Cardiac muscle cell (in vitro differentiated cells and primary cell): ENCODE measurements at regions not wholly inside any gene's neighbourhood (a gene's known extent, or its start where the extent isn't known, plus 50 kb on each side); places are given as distances from the start of the nearest gene placed in this dataset.

ENCODE experiments used
- DNase-seq, 2 donors: peaks; one replicate each; pipeline versions ENCODE4 v3.0.0 to v3.0.0-alpha.2; 2010 to 2017; ENCODE audit warnings: low read depth in 1 of 2, low spot score in 1 of 2
- H3K27ac ChIP-seq: fragments of 200-600 bp; sonication (generic); 2 replicates; pipeline ENCODE4 v1.5.1; 2016
- H3K27me3 ChIP-seq: fragments of 200-600 bp; sonication (generic); 2 replicates; pipeline ENCODE4 v1.6.0; 2016; ENCODE audit warnings: control low read depth
- H3K36me3 ChIP-seq: fragments of 200-600 bp; sonication (generic); 2 replicates; pipeline ENCODE4 v1.5.1; 2016; ENCODE audit warnings: control low read depth
- H3K4me1 ChIP-seq: fragments of 200-600 bp; sonication (generic); 2 replicates; pipeline ENCODE4 v1.8.1; 2017; ENCODE audit warnings: low read depth, mild to moderate bottlenecking, mixed run types
- H3K4me3 ChIP-seq: fragments of 200-600 bp; sonication (generic); 2 replicates; pipeline ENCODE4 v1.5.1; 2016; ENCODE audit warnings: mild to moderate bottlenecking
- H3K9me3 ChIP-seq: fragments of 200-600 bp; sonication (generic); 2 replicates; pipeline ENCODE4 v1.5.1; 2017; ENCODE audit warnings: low read depth, mild to moderate bottlenecking, control low read depth
- TF ChIP-seq, protein P1 (sequence below): IDR thresholded peaks from 2 replicates; pipeline ENCODE4 v1.5.1; 2012; ENCODE audit warnings: low read depth, mild to moderate bottlenecking, low read length

DNA sequence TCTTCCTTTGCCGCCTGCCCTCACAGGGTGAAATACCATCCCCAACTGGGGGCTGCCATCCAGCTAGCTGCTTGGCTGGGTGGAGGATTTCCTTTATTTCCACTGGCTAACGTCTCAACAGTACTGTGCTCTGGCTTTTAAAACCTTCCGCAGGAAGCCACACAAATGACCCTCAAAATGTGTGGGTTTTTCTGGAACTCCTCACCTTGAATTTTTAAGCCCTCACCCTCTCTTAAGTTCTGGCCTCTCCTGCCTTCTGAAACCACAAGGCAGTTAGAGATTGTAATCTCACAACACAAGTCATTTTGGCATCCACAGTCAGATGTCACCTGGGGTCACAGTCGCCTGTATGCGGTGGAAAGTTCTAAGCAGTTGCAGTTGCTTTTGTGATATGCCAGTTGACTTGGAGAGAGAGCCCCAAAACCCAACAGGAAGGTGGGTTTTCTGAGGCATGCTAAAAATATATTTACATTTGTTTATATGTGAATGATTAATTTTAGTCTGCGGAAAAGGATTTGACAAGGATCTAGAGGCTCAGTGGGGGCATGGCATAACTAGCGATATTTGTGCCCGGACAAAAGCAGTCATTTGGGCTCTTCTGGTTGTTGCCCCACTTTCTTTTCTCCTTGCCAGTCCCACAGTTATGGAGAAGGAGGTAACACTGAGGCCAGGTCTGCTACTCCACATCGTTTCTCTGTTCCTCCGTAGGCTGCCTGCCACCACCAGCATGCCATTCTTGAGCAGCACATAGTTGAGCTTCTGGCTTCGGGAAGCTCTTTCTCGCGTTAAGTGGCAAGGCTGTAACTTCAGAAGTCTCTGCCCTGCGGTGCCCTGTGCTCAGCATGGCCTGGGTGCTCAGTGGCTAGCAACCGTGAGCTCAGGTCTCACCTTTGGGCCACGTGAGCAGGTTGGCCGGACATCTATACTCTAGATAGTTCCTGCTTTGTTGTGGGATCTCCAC, 335.3 kb downstream of the CD83 start:
- Histone ChIP-seq H3K36me3 (no peaks in the 10 kb centered on the region), H3K27ac (no peak overlapping the region), H3K27me3 (no peaks in the 10 kb centered on the region), H3K9me3 (no peaks in the 10 kb centered on the region), H3K4me3 (no peak overlapping the region), H3K4me1 (no peaks in the 10 kb centered on the region)
- TF ChIP-seq, protein P1, sequence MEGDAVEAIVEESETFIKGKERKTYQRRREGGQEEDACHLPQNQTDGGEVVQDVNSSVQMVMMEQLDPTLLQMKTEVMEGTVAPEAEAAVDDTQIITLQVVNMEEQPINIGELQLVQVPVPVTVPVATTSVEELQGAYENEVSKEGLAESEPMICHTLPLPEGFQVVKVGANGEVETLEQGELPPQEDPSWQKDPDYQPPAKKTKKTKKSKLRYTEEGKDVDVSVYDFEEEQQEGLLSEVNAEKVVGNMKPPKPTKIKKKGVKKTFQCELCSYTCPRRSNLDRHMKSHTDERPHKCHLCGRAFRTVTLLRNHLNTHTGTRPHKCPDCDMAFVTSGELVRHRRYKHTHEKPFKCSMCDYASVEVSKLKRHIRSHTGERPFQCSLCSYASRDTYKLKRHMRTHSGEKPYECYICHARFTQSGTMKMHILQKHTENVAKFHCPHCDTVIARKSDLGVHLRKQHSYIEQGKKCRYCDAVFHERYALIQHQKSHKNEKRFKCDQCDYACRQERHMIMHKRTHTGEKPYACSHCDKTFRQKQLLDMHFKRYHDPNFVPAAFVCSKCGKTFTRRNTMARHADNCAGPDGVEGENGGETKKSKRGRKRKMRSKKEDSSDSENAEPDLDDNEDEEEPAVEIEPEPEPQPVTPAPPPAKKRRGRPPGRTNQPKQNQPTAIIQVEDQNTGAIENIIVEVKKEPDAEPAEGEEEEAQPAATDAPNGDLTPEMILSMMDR: no peak
- no peak for DNase-seq

DNA sequence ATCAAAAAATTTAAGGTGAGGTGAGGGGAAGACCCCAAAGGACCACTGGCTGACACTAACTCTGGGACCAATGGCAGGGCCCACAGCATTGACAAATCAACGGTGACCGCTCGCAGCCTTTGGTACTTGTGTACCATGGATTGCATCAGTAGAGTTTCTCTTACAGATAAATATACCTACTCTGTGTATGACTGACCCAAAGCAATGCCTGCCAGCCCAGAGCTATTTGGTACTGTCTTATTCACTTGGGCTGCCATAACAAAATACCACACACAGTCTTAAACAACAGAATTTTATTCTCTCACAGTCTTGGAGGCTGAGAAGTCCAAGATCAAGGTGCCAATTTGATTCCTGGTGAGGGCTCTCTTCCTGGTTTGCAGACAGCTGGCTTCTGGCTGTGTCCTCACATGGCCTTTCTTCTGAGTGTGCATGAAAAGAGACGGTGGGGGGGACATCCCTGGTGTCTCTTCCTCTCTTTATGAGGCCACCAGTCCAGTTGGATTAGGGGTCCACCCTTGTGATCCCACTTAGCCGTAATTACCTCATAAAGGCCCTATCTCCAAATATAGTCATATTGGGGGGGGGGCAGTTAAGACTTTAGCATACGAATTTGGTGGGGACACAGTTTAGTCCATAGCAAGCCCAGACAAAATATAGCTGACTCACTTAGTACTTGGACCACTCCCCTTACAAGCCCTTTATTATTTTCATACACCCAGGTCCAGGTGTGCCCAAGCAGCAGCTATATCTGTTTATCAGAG, 336.3 kb downstream of the CD83 start:
- no peaks in the 10 kb centered on the region for H3K4me1 ChIP-seq
- no peak overlapping the region for H3K27ac ChIP-seq
- H3K4me3 ChIP-seq: no peak overlapping the region
- no peak for DNase-seq
- H3K27me3 ChIP-seq: no peaks in the 10 kb centered on the region
- H3K36me3 ChIP-seq: no peaks in the 10 kb centered on the region
- no peaks in the 10 kb centered on the region for H3K9me3 ChIP-seq
- TF ChIP-seq, protein P1: no peak

DNA sequence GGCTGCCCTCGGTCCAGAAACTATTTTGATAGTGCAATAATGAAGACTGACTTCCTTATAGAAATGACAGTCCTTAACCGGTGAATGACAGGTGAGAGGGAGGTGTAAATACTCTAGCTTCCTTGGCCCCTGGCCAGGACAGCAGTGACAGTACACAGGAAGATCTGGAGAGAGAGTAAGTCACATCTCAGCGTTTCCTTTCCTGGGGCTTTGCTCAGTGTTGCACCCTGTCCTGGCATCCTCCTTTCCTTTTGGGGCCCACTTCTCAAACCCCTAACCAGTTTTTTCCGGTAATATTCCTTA, 336.9 kb downstream of the CD83 start:
- Histone ChIP-seq H3K9me3 (no peaks in the 10 kb centered on the region), H3K4me1 (no peaks in the 10 kb centered on the region), H3K36me3 (no peaks in the 10 kb centered on the region), H3K4me3 (no peak overlapping the region), H3K27me3 (no peaks in the 10 kb centered on the region), H3K27ac (no peak overlapping the region)
- no peak for DNase-seq
- TF ChIP-seq, protein P1: no peak

DNA sequence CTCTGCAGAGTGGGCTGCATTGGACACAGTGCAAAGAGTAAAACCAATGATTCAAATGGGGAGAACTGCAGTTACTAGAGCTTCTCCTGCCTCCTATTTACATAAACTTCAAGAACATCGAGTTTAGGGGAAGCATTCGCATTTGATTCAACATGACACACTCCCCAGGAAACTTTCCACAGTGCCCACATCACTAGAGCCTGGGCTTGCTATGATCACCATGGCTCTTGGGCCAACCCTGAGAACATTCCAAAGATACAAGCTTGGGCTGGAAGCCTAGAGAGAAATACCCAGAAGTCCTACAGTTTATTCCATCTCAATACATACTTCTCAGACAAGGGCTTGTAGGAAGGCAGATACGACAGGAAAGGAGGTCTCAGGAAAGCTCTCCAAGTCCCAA, 337.9 kb downstream of the CD83 start:
- TF ChIP-seq, protein P1: no peak
- H3K4me3 ChIP-seq: no peak overlapping the region
- no peaks in the 10 kb centered on the region for H3K36me3 ChIP-seq
- no peaks in the 10 kb centered on the region for H3K27me3 ChIP-seq
- no peaks in the 10 kb centered on the region for H3K4me1 ChIP-seq
- H3K27ac ChIP-seq: no peak overlapping the region
- no peak for DNase-seq
- no peaks in the 10 kb centered on the region for H3K9me3 ChIP-seq

DNA sequence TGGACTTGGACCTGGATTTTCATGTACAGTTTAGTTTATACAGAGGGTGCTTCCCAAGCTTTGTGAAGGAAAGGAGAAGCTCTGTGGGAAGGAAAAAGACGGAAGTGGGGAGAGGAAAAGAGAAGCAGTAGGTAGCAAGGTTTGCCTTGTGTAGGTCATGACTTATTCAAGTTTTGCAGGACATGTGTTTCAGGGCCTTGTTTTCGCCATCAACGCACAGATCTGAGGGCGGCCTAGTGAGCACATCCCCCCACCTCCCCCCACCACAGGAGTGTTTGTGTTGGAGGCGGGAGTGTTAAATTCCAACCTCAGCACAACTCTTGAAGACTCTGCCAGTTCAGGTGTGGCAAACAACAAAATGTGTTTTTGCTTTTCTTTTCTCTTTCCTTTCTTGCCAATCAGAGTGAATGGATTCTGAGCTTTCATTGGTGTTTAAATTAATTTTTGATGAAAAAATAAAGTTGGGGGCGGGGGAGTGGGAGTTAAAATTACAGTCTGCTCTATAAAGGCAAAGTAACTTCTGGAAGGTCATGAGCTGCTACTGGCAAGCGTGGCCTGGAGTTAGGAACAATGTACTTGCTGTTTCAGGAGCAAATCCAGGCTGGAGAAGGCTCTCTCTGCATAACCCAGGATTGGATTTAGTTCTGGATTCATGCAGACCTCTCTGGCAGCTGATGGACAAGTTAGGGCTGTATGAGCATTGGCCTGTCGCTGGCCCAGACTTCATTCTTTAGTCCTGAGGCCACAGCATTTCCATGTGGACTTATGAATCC, 338.5 kb downstream of the CD83 start:
- no peaks in the 10 kb centered on the region for H3K36me3 ChIP-seq
- H3K27me3 ChIP-seq: no peaks in the 10 kb centered on the region
- no peak overlapping the region for H3K4me3 ChIP-seq
- TF ChIP-seq, protein P1: no peak
- no peaks in the 10 kb centered on the region for H3K4me1 ChIP-seq
- no peak overlapping the region for H3K27ac ChIP-seq
- no peaks in the 10 kb centered on the region for H3K9me3 ChIP-seq
- DNase-seq: no peak
